ENCODE measurements at regions not wholly inside any gene's neighbourhood (a gene's known extent, or its start where the extent isn't known, plus 50 kb on each side); places are given as distances from the start of the nearest gene placed in this dataset.
"Not testable (repeated sequence)": the region's sequence is repeated elsewhere in the genome, so short reads cannot be mapped to it uniquely, and the experiment has no call there.

GRCh38 chr5:87627363-87627762 lies 214.6 kb upstream of the CCNH start:
- DNase-seq (no peak), FAIRE-seq (no peak)
- H3K4me1 ChIP-seq (ENCODE audit: control insufficient read depth in 3 of 3, insufficient read depth in 2 of 3, low read depth in 1 of 3, low read length in 2 of 3): no peaks in the 10 kb centered on the region
- no peak overlapping the region for H3K27ac ChIP-seq (ENCODE audit: low read depth in 1 of 3, low read length in 2 of 3)
- H3K4me3 ChIP-seq (ENCODE audit: low read depth in 1 of 3, low read length in 3 of 3): no peak overlapping the region
- H3K36me3 ChIP-seq (ENCODE audit: control insufficient read depth in 3 of 3, insufficient read depth in 2 of 3, low read depth in 1 of 3, low read length in 3 of 3): no peaks in the 10 kb centered on the region
- H3K9me3 ChIP-seq (ENCODE audit: control insufficient read depth in 2 of 2, insufficient read depth in 1 of 2, low read depth in 1 of 2, low read length in 1 of 2): no peaks in the 10 kb centered on the region
- WGBS, 3 donors: 73 to 83% (median 80%) methylated on average over 1 of the region's 1 CpG
- no peaks in the 10 kb centered on the region for H3K27me3 ChIP-seq (ENCODE audit: control insufficient read depth in 3 of 3, insufficient read depth in 3 of 3, low read length in 3 of 3)

GRCh38 chr5:87608385-87608784 lies 195.7 kb upstream of the CCNH start:
- DNase-seq: no peak
- no peak overlapping the region for H3K4me3 ChIP-seq (ENCODE audit: low read depth in 1 of 3, low read length in 3 of 3)
- FAIRE-seq: no peak
- H3K27ac ChIP-seq (ENCODE audit: low read depth in 1 of 3, low read length in 2 of 3): no peak overlapping the region
- 30 to 38% (median 31%) methylated on average over 1 of the region's 1 CpG for WGBS, 3 donors
- H3K4me1 ChIP-seq (ENCODE audit: control insufficient read depth in 3 of 3, insufficient read depth in 2 of 3, low read depth in 1 of 3, low read length in 2 of 3): no peaks in the 10 kb centered on the region
- H3K36me3 ChIP-seq (ENCODE audit: control insufficient read depth in 3 of 3, insufficient read depth in 2 of 3, low read depth in 1 of 3, low read length in 3 of 3): no peaks in the 10 kb centered on the region
- no peaks in the 10 kb centered on the region for H3K9me3 ChIP-seq (ENCODE audit: control insufficient read depth in 2 of 2, insufficient read depth in 1 of 2, low read depth in 1 of 2, low read length in 1 of 2)
- no peaks in the 10 kb centered on the region for H3K27me3 ChIP-seq (ENCODE audit: control insufficient read depth in 3 of 3, insufficient read depth in 3 of 3, low read length in 3 of 3)

GRCh38 chr5:87605663-87606062 lies 192.9 kb upstream of the CCNH start:
- no peak for DNase-seq
- no peaks in the 10 kb centered on the region for H3K4me1 ChIP-seq (ENCODE audit: control insufficient read depth in 3 of 3, insufficient read depth in 2 of 3, low read depth in 1 of 3, low read length in 2 of 3)
- peaks cover 0 to 18% of the 10 kb centered on the region in 2 donors for H3K9me3 ChIP-seq (ENCODE audit: control insufficient read depth in 2 of 2, insufficient read depth in 1 of 2, low read depth in 1 of 2, low read length in 1 of 2)
- 67 to 84% (median 74%) methylated on average over 2 of the region's 2 CpGs for WGBS, 3 donors
- FAIRE-seq: no peak
- H3K27me3 ChIP-seq (ENCODE audit: control insufficient read depth in 3 of 3, insufficient read depth in 3 of 3, low read length in 3 of 3): no peaks in the 10 kb centered on the region
- H3K27ac ChIP-seq (ENCODE audit: low read depth in 1 of 3, low read length in 2 of 3): no peak overlapping the region
- no peak overlapping the region for H3K4me3 ChIP-seq (ENCODE audit: low read depth in 1 of 3, low read length in 3 of 3)
- no peaks in the 10 kb centered on the region for H3K36me3 ChIP-seq (ENCODE audit: control insufficient read depth in 3 of 3, insufficient read depth in 2 of 3, low read depth in 1 of 3, low read length in 3 of 3)

GRCh38 chr5:87599778-87600177 lies 187.0 kb upstream of the CCNH start:
- FAIRE-seq (no peak), DNase-seq (no peak)
- 75 to 82% (median 79%) methylated on average over 2 of the region's 2 CpGs for WGBS, 3 donors
- Histone ChIP-seq H3K27me3 (ENCODE audit: control insufficient read depth in 3 of 3, insufficient read depth in 3 of 3, low read length in 3 of 3) (no peaks in the 10 kb centered on the region), H3K27ac (ENCODE audit: low read depth in 1 of 3, low read length in 2 of 3) (no peak overlapping the region), H3K4me3 (ENCODE audit: low read depth in 1 of 3, low read length in 3 of 3) (no peak overlapping the region), H3K9me3 (ENCODE audit: control insufficient read depth in 2 of 2, insufficient read depth in 1 of 2, low read depth in 1 of 2, low read length in 1 of 2) (peaks cover 0 to 22% of the 10 kb centered on the region in 2 donors), H3K4me1 (ENCODE audit: control insufficient read depth in 3 of 3, insufficient read depth in 2 of 3, low read depth in 1 of 3, low read length in 2 of 3) (no peaks in the 10 kb centered on the region), H3K36me3 (ENCODE audit: control insufficient read depth in 3 of 3, insufficient read depth in 2 of 3, low read depth in 1 of 3, low read length in 3 of 3) (no peaks in the 10 kb centered on the region)

- Histone ChIP-seq H3K9me3 (ENCODE audit: control insufficient read depth in 2 of 2, insufficient read depth in 1 of 2, low read depth in 1 of 2, low read length in 1 of 2) (peaks cover 0 to 22% of the 10 kb centered on the region in 2 donors), H3K4me3 (ENCODE audit: low read depth in 1 of 3, low read length in 3 of 3) (no peak overlapping the region), H3K4me1 (ENCODE audit: control insufficient read depth in 3 of 3, insufficient read depth in 2 of 3, low read depth in 1 of 3, low read length in 2 of 3) (no peaks in the 10 kb centered on the region), H3K27me3 (ENCODE audit: control insufficient read depth in 3 of 3, insufficient read depth in 3 of 3, low read length in 3 of 3) (no peaks in the 10 kb centered on the region), H3K36me3 (ENCODE audit: control insufficient read depth in 3 of 3, insufficient read depth in 2 of 3, low read depth in 1 of 3, low read length in 3 of 3) (no peaks in the 10 kb centered on the region), H3K27ac (ENCODE audit: low read depth in 1 of 3, low read length in 2 of 3) (no peak overlapping the region)
- FAIRE-seq (no peak), DNase-seq (no peak)
- 78 to 86% (median 81%) methylated on average over 1 of the region's 1 CpG for WGBS, 3 donors
These were observed 185.7 kb upstream of the CCNH start for GRCh38 chr5:87598460-87598859.

- Histone ChIP-seq H3K27me3 (ENCODE audit: control insufficient read depth in 3 of 3, insufficient read depth in 3 of 3, low read length in 3 of 3) (no peaks in the 10 kb centered on the region), H3K27ac (ENCODE audit: low read depth in 1 of 3, low read length in 2 of 3) (no peak overlapping the region), H3K4me1 (ENCODE audit: control insufficient read depth in 3 of 3, insufficient read depth in 2 of 3, low read depth in 1 of 3, low read length in 2 of 3) (no peaks in the 10 kb centered on the region), H3K36me3 (ENCODE audit: control insufficient read depth in 3 of 3, insufficient read depth in 2 of 3, low read depth in 1 of 3, low read length in 3 of 3) (no peaks in the 10 kb centered on the region), H3K9me3 (ENCODE audit: control insufficient read depth in 2 of 2, insufficient read depth in 1 of 2, low read depth in 1 of 2, low read length in 1 of 2) (peaks cover 0 to 3% of the 10 kb centered on the region in 2 donors), H3K4me3 (ENCODE audit: low read depth in 1 of 3, low read length in 3 of 3) (no peak overlapping the region)
- no peak for DNase-seq
- 62 to 90% (median 74%) methylated on average over 1 of the region's 1 CpG for WGBS, 3 donors
- no peak for FAIRE-seq
These were observed 181.8 kb upstream of the CCNH start for GRCh38 chr5:87594566-87594965.

GRCh38 chr5:87589587-87589986 lies 176.9 kb upstream of the CCNH start:
- WGBS, 3 donors: 59 to 69% (median 68%) methylated on average over 2 of the region's 2 CpGs
- Histone ChIP-seq H3K27ac (ENCODE audit: low read depth in 1 of 3, low read length in 2 of 3) (no peak overlapping the region), H3K36me3 (ENCODE audit: control insufficient read depth in 3 of 3, insufficient read depth in 2 of 3, low read depth in 1 of 3, low read length in 3 of 3) (no peaks in the 10 kb centered on the region), H3K4me3 (ENCODE audit: low read depth in 1 of 3, low read length in 3 of 3) (no peak overlapping the region), H3K4me1 (ENCODE audit: control insufficient read depth in 3 of 3, insufficient read depth in 2 of 3, low read depth in 1 of 3, low read length in 2 of 3) (no peaks in the 10 kb centered on the region), H3K9me3 (ENCODE audit: control insufficient read depth in 2 of 2, insufficient read depth in 1 of 2, low read depth in 1 of 2, low read length in 1 of 2) (peaks cover 0 to 3% of the 10 kb centered on the region in 2 donors), H3K27me3 (ENCODE audit: control insufficient read depth in 3 of 3, insufficient read depth in 3 of 3, low read length in 3 of 3) (no peaks in the 10 kb centered on the region)
- no peak for FAIRE-seq
- DNase-seq: no peak

- no peaks in the 10 kb centered on the region for H3K4me1 ChIP-seq (ENCODE audit: control insufficient read depth in 3 of 3, insufficient read depth in 2 of 3, low read depth in 1 of 3, low read length in 2 of 3)
- no peaks in the 10 kb centered on the region for H3K36me3 ChIP-seq (ENCODE audit: control insufficient read depth in 3 of 3, insufficient read depth in 2 of 3, low read depth in 1 of 3, low read length in 3 of 3)
- no peaks in the 10 kb centered on the region for H3K27me3 ChIP-seq (ENCODE audit: control insufficient read depth in 3 of 3, insufficient read depth in 3 of 3, low read length in 3 of 3)
- 62 to 81% (median 76%) methylated on average over 4 of the region's 4 CpGs for WGBS, 3 donors
- H3K9me3 ChIP-seq (ENCODE audit: control insufficient read depth in 2 of 2, insufficient read depth in 1 of 2, low read depth in 1 of 2, low read length in 1 of 2): peaks cover 0 to 3% of the 10 kb centered on the region in 2 donors
- H3K27ac ChIP-seq (ENCODE audit: low read depth in 1 of 3, low read length in 2 of 3): no peak overlapping the region
- DNase-seq (no peak), FAIRE-seq (no peak)
- no peak overlapping the region for H3K4me3 ChIP-seq (ENCODE audit: low read depth in 1 of 3, low read length in 3 of 3)
These were observed 175.6 kb upstream of the CCNH start for GRCh38 chr5:87588316-87588715.

GRCh38 chr5:87583704-87584103 lies 171.0 kb upstream of the CCNH start:
- not testable (repeated sequence) for H3K27ac ChIP-seq (ENCODE audit: low read depth in 1 of 3, low read length in 2 of 3); FAIRE-seq; H3K36me3 ChIP-seq (ENCODE audit: control insufficient read depth in 3 of 3, insufficient read depth in 2 of 3, low read depth in 1 of 3, low read length in 3 of 3); H3K4me1 ChIP-seq (ENCODE audit: control insufficient read depth in 3 of 3, insufficient read depth in 2 of 3, low read depth in 1 of 3, low read length in 2 of 3); H3K4me3 ChIP-seq (ENCODE audit: low read depth in 1 of 3, low read length in 3 of 3); H3K27me3 ChIP-seq (ENCODE audit: control insufficient read depth in 3 of 3, insufficient read depth in 3 of 3, low read length in 3 of 3); H3K9me3 ChIP-seq (ENCODE audit: control insufficient read depth in 2 of 2, insufficient read depth in 1 of 2, low read depth in 1 of 2, low read length in 1 of 2); DNase-seq
